AG09309 (cell line): ENCODE measurements at regions not wholly inside any gene's neighbourhood (a gene's known extent, or its start where the extent isn't known, plus 50 kb on each side); places are given as distances from the start of the nearest gene placed in this dataset.
A peak's percentile ranks its signal among the peaks of the same experiment; 100 is the strongest.

ENCODE experiments used
- DNase-seq: peaks from one replicate; pipeline ENCODE4 v3.0.0-alpha.2; 2010; ENCODE audit warnings: low read depth
- H3K4me3 ChIP-seq: 2 replicates; pipeline ENCODE4 v1.5.1; 2011; ENCODE audit warnings: mild to moderate bottlenecking, low read depth, low read length, moderate library complexity; ENCODE audit not compliant: control insufficient read depth
- CTCF ChIP-seq: IDR thresholded peaks from 2 replicates; pipeline ENCODE4 v1.5.1; 2011; ENCODE audit warnings: mild to moderate bottlenecking, low read depth, low read length, inconsistent platforms; ENCODE audit not compliant: insufficient read depth, control insufficient read depth; ENCODE audit errors: missing control alignments

- no peak for TF ChIP-seq CTCF
- no peak overlapping the region for H3K4me3 ChIP-seq
- DNase-seq = no peak
Observed at GRCh38 chr20:1825938-1826445, 69.2 kb upstream of the SIRPA start.

GRCh38 chr20:1825507-1825906 lies 69.7 kb upstream of the SIRPA start:
- no peak for TF ChIP-seq CTCF
- H3K4me3 ChIP-seq = no peak overlapping the region
- DNase-seq = no peak

- DNase-seq = no peak
- TF ChIP-seq CTCF = no peak
- no peak overlapping the region for H3K4me3 ChIP-seq
Observed at GRCh38 chr20:1824834-1825233, 70.4 kb upstream of the SIRPA start.

DNA sequence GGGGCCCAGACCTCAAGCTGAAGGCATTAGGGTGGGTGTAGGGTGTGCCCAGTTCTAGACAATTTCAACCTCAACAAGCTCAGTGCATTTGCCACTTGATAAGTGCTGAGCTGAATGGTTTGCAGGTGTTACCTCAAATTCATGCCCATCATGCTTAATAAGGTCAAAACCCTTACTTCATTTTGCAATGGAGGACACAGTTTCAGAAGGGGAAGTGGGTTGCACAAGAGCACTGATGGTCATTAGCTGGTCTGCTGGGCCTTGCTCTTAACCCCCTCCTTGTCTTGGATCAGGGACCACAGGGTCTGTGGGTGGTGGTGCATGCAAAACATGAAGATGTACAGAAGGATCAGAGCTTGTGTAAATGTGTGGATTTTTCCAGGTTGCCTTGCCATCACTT lies 71.0 kb upstream of the SIRPA start:
- TF ChIP-seq CTCF = no peak
- H3K4me3 ChIP-seq = no peak overlapping the region
- DNase-seq = no peak

DNA sequence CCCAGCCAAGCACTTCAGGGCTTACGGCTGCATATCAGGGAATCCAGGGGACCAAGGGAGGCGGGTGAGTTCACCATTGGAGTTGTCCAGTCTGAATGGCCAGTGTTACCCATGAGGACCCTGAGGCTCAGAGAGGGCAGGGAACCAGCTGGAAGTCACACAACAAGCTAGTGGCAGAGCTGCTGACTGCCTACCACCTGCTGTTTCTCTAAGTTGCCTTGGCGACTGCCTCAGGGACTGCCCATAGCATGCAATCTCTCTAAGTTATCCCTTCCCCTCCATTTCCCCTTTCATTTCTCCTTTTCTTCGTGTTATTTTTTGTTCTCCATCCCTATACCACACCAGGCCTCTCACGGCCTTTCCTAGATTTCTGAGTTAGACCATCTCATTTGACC lies 71.8 kb upstream of the SIRPA start:
- no peak for TF ChIP-seq CTCF
- H3K4me3 ChIP-seq = no peak overlapping the region
- DNase-seq = no peak

GRCh38 chr20:1822564-1823449 lies 72.4 kb upstream of the SIRPA start:
- no peak overlapping the region for H3K4me3 ChIP-seq
- DNase-seq = no peak
- peak; percentile 12 for TF ChIP-seq CTCF
